Ammon's horn (tissue), 1 donor: ENCODE measurements at regions not wholly inside any gene's neighbourhood (a gene's known extent, or its start where the extent isn't known, plus 50 kb on each side); places are given as distances from the start of the nearest gene placed in this dataset.
"Not testable (repeated sequence)": the region's sequence is repeated elsewhere in the genome, so short reads cannot be mapped to it uniquely, and the experiment has no call there.

Experiments used
- DNase-seq: peaks from one replicate; pipeline ENCODE4 v3.0.0-alpha.2; 2016; ENCODE audit warnings: low spot score

- DNase-seq = not testable (repeated sequence)
Observed at GRCh38 chr2:87410371-87410770, 337.5 kb upstream of the PLGLB2 start.

GRCh38 chr2:87412036-87412820 lies 335.7 kb upstream of the PLGLB2 start:
- not testable (repeated sequence) for DNase-seq

- not testable (repeated sequence) for DNase-seq
Observed at GRCh38 chr2:87414331-87414730, 333.6 kb upstream of the PLGLB2 start.

- DNase-seq = not testable (repeated sequence)
Observed at GRCh38 chr2:87414795-87415570, 332.9 kb upstream of the PLGLB2 start.

- not testable (repeated sequence) for DNase-seq
Observed at GRCh38 chr2:87415586-87416265, 332.2 kb upstream of the PLGLB2 start.

GRCh38 chr2:87416266-87416592 lies 331.7 kb upstream of the PLGLB2 start:
- not testable (repeated sequence) for DNase-seq

- not testable (repeated sequence) for DNase-seq
Observed at GRCh38 chr2:87417147-87417546, 330.7 kb upstream of the PLGLB2 start.

- not testable (repeated sequence) for DNase-seq
Observed at GRCh38 chr2:87417742-87418567, 329.9 kb upstream of the PLGLB2 start.

- DNase-seq = not testable (repeated sequence)
Observed at GRCh38 chr2:87418823-87419822, 328.8 kb upstream of the PLGLB2 start.

- DNase-seq = not testable (repeated sequence)
Observed at GRCh38 chr2:87419980-87420379, 327.9 kb upstream of the PLGLB2 start.

GRCh38 chr2:87420954-87421353 lies 326.9 kb upstream of the PLGLB2 start:
- DNase-seq = not testable (repeated sequence)

- not testable (repeated sequence) for DNase-seq
Observed at GRCh38 chr2:87423796-87424762, 323.8 kb upstream of the PLGLB2 start.

GRCh38 chr2:87424763-87425154 lies 323.1 kb upstream of the PLGLB2 start:
- DNase-seq = not testable (repeated sequence)

GRCh38 chr2:87425191-87425590 lies 322.7 kb upstream of the PLGLB2 start:
- DNase-seq = not testable (repeated sequence)

GRCh38 chr2:87425717-87426116 lies 322.2 kb upstream of the PLGLB2 start:
- not testable (repeated sequence) for DNase-seq

- not testable (repeated sequence) for DNase-seq
Observed at GRCh38 chr2:87428452-87429130, 319.3 kb upstream of the PLGLB2 start.

- not testable (repeated sequence) for DNase-seq
Observed at GRCh38 chr2:87429206-87429930, 318.5 kb upstream of the PLGLB2 start.

GRCh38 chr2:87429931-87430275 lies 318.0 kb upstream of the PLGLB2 start:
- DNase-seq = not testable (repeated sequence)
